ENCODE measurements at regions not wholly inside any gene's neighbourhood (a gene's known extent, or its start where the extent isn't known, plus 50 kb on each side); places are given as distances from the start of the nearest gene placed in this dataset.

DNA sequence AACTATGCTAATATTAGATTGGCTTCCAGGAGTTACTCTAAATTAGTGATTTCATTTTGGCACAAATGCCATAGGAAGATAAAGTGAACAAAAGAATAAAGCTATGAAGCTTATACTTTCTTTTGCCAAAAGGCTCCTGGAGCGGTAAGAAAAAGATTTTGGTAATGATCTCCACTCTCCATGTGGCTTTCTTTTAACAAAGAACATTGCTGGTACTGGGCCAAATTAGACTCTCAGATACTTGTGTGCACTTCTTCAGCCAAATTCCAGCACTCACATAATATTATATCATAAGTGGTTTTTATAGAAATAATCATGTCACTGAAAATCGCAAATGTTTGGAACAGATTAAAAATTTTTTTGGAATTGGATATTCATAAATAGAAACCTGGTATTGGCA lies 142.4 kb upstream of the FGF13 start:
- TF ChIP-seq, protein P1, sequence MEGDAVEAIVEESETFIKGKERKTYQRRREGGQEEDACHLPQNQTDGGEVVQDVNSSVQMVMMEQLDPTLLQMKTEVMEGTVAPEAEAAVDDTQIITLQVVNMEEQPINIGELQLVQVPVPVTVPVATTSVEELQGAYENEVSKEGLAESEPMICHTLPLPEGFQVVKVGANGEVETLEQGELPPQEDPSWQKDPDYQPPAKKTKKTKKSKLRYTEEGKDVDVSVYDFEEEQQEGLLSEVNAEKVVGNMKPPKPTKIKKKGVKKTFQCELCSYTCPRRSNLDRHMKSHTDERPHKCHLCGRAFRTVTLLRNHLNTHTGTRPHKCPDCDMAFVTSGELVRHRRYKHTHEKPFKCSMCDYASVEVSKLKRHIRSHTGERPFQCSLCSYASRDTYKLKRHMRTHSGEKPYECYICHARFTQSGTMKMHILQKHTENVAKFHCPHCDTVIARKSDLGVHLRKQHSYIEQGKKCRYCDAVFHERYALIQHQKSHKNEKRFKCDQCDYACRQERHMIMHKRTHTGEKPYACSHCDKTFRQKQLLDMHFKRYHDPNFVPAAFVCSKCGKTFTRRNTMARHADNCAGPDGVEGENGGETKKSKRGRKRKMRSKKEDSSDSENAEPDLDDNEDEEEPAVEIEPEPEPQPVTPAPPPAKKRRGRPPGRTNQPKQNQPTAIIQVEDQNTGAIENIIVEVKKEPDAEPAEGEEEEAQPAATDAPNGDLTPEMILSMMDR (IDR thresholded peaks at IDR 0.05): no peak
- TF ChIP-seq ZNF423 (CRISPR knock-in tag; IDR thresholded peaks at IDR 0.05): no peak
- TF ChIP-seq MAX (CRISPR knock-in tag; IDR thresholded peaks at IDR 0.05): no peak
- no peak for TF ChIP-seq ATF3 (CRISPR knock-in tag; conservative IDR thresholded peaks at IDR 0.05)
- TF ChIP-seq NR3C1 (CRISPR knock-in tag; conservative IDR thresholded peaks at IDR 0.05; ENCODE audit: low read depth): no peak
- no peak for TF ChIP-seq ATF2 (CRISPR knock-in tag; IDR thresholded peaks at IDR 0.05; ENCODE audit: borderline replicate concordance, low read depth)
- TF ChIP-seq SP1 (CRISPR knock-in tag; conservative IDR thresholded peaks at IDR 0.05): no peak
- TF ChIP-seq CREB1 (CRISPR knock-in tag; IDR thresholded peaks at IDR 0.05): no peak
- no peak for TF ChIP-seq ELF4 (CRISPR knock-in tag; IDR thresholded peaks at IDR 0.05; ENCODE audit: low read depth)
- no peak for TF ChIP-seq JUN (CRISPR knock-in tag; IDR thresholded peaks at IDR 0.05)

Data from WTC11 (cell line).